NB4 (cell line): ENCODE measurements at regions not wholly inside any gene's neighbourhood (a gene's known extent, or its start where the extent isn't known, plus 50 kb on each side); places are given as distances from the start of the nearest gene placed in this dataset.

Experiments used
- MYC ChIP-seq: IDR thresholded peaks from 2 replicates; pipeline ENCODE4 v1.6.1; 2011; ENCODE audit warnings: low read depth, low read length
- POLR2A ChIP-seq: IDR thresholded peaks from 2 replicates; pipeline ENCODE4 v1.6.1; 2011; ENCODE audit warnings: mild to moderate bottlenecking; ENCODE audit not compliant: insufficient read length; ENCODE audit errors: extremely low read depth
- TF ChIP-seq, protein P1 (sequence below): IDR thresholded peaks from one replicate; pipeline ENCODE4 v1.5.1; 2012; ENCODE audit warnings: low read depth, low read length
- TF ChIP-seq, protein P2 (sequence below): IDR thresholded peaks from 2 replicates; pipeline ENCODE4 v1.6.1; 2011; ENCODE audit warnings: low read depth, low read length

DNA sequence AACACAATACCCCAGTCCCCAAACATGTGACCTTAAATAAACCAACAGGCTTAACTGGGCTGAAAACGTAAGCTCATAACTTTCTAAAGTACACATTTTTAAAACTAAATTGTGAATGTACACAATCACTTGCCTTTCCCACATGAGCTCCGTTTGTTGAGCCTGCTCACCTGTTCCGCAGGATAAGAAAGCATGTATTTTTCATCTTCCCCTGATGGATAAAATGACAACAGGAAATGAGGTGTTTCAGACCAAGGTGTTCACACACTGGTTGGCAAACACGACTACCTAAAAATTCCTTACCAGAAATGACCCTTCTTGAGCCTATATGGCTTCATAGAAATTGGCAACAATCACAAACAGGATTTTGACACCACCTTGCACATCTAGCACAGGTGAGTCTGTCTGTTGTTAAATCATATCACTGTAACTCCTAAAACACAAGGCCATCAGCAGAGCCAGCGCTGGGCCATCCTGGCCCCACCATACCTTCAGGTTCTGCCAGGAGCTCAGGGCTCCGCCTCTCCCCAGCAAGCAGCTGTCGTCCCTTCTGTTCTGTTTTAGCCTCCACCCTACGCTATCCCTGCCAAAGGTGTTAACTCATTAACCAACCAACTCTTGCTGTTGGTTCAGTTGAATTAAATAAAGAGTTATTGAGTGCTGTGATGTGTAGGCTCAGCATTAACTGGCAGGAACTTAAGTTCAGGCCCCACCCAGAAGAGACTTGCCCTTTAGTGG is 73.6 kb upstream of the RNF32 start:
- TF ChIP-seq MYC, result no peak
- no peak for TF ChIP-seq POLR2A
- TF ChIP-seq, protein P1, sequence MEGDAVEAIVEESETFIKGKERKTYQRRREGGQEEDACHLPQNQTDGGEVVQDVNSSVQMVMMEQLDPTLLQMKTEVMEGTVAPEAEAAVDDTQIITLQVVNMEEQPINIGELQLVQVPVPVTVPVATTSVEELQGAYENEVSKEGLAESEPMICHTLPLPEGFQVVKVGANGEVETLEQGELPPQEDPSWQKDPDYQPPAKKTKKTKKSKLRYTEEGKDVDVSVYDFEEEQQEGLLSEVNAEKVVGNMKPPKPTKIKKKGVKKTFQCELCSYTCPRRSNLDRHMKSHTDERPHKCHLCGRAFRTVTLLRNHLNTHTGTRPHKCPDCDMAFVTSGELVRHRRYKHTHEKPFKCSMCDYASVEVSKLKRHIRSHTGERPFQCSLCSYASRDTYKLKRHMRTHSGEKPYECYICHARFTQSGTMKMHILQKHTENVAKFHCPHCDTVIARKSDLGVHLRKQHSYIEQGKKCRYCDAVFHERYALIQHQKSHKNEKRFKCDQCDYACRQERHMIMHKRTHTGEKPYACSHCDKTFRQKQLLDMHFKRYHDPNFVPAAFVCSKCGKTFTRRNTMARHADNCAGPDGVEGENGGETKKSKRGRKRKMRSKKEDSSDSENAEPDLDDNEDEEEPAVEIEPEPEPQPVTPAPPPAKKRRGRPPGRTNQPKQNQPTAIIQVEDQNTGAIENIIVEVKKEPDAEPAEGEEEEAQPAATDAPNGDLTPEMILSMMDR, result no peak
- TF ChIP-seq, protein P2, sequence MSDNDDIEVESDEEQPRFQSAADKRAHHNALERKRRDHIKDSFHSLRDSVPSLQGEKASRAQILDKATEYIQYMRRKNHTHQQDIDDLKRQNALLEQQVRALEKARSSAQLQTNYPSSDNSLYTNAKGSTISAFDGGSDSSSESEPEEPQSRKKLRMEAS, result no peak
